ENCODE measurements at regions not wholly inside any gene's neighbourhood (a gene's known extent, or its start where the extent isn't known, plus 50 kb on each side); places are given as distances from the start of the nearest gene placed in this dataset.

- Histone ChIP-seq H3K36me3 (ENCODE audit: insufficient read depth, low read length) (no peaks in the 10 kb centered on the region), H3K27me3 (ENCODE audit: insufficient read depth, low read length) (no peaks in the 10 kb centered on the region), H3K27ac (ENCODE audit: low read depth, low read length) (no peak overlapping the region), H3K9ac (ENCODE audit: low read depth, low read length) (no peak overlapping the region), H3K4me3 (ENCODE audit: low read length) (no peak overlapping the region), H3K4me1 (ENCODE audit: insufficient read depth, low read length) (peaks cover 22% of the 10 kb centered on the region), H3K9me3 (ENCODE audit: insufficient read depth, low read depth, low read length) (peaks cover 19% of the 10 kb centered on the region)
- WGBS = 92% methylated on average over 1 of the region's 3 CpGs
Measured at GRCh38 chr10:3622845-3623621, 162.0 kb downstream of the KLF6 start.

- H3K27ac ChIP-seq (ENCODE audit: low read depth, low read length) = no peak overlapping the region
- no peaks in the 10 kb centered on the region for H3K36me3 ChIP-seq (ENCODE audit: insufficient read depth, low read length)
- H3K9me3 ChIP-seq (ENCODE audit: insufficient read depth, low read depth, low read length) = peaks cover 25% of the 10 kb centered on the region
- 71% methylated on average over 2 of the region's 2 CpGs for WGBS
- no peaks in the 10 kb centered on the region for H3K27me3 ChIP-seq (ENCODE audit: insufficient read depth, low read length)
- no peak overlapping the region for H3K4me3 ChIP-seq (ENCODE audit: low read length)
- peaks cover 22% of the 10 kb centered on the region for H3K4me1 ChIP-seq (ENCODE audit: insufficient read depth, low read length)
- no peak overlapping the region for H3K9ac ChIP-seq (ENCODE audit: low read depth, low read length)
Measured at GRCh38 chr10:3622427-3622826, 162.6 kb downstream of the KLF6 start.

DNA sequence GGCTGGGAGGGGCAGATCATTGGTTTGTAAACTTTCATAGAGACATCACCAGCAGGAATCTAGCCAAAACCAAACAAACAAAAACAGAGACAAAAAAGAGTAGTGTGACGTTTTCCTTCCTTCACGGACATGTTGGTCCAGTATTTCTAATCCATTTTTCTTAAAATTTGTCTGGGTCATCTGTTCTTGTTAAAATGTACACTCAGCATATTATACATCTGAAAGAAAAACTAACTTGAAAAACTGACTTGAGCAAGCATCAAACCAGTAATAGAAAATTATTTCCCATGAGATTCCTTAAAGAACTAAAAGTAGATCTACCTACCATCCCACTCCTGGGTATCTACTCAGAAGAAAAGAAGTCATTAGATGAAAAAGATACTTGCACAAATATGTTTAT is 164.2 kb downstream of the KLF6 start:
- Histone ChIP-seq H3K27ac (ENCODE audit: low read depth, low read length) (no peak overlapping the region), H3K9ac (ENCODE audit: low read depth, low read length) (no peak overlapping the region), H3K27me3 (ENCODE audit: insufficient read depth, low read length) (no peaks in the 10 kb centered on the region), H3K4me1 (ENCODE audit: insufficient read depth, low read length) (peaks cover 21% of the 10 kb centered on the region), H3K4me3 (ENCODE audit: low read length) (no peak overlapping the region), H3K36me3 (ENCODE audit: insufficient read depth, low read length) (no peaks in the 10 kb centered on the region), H3K9me3 (ENCODE audit: insufficient read depth, low read depth, low read length) (peaks cover 40% of the 10 kb centered on the region)
- 100% methylated on average over 2 of the region's 2 CpGs for WGBS

GRCh38 chr10:3619241-3619640 is 165.8 kb downstream of the KLF6 start:
- Histone ChIP-seq H3K36me3 (ENCODE audit: insufficient read depth, low read length) (no peaks in the 10 kb centered on the region), H3K27me3 (ENCODE audit: insufficient read depth, low read length) (no peaks in the 10 kb centered on the region), H3K27ac (ENCODE audit: low read depth, low read length) (no peak overlapping the region), H3K9me3 (ENCODE audit: insufficient read depth, low read depth, low read length) (peaks cover 40% of the 10 kb centered on the region), H3K9ac (ENCODE audit: low read depth, low read length) (no peak overlapping the region), H3K4me1 (ENCODE audit: insufficient read depth, low read length) (peaks cover 7% of the 10 kb centered on the region; the same call in 1 of the 2 replicates), H3K4me3 (ENCODE audit: low read length) (no peak overlapping the region)
- WGBS = 85% methylated on average over 2 of the region's 2 CpGs

DNA sequence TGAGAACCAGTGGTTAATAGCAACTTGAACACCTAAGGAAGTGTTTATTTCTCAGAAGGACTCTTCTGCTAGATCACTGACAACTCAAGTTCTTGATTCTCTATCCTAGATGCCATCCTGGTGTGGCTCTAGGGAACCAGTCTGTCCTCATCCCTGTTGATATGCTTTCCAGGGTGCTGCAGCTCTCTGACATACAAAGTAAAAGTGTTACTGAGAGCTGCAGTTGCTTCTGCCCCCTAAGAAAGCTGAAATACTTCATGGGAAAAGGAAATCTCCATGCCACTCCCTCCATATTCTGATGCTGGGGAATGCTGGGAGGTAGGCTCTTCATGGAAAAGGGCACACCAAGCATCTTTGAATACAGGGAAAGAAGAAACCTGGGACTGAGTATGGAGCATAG is 168.1 kb downstream of the KLF6 start:
- H3K4me1 ChIP-seq (ENCODE audit: insufficient read depth, low read length) = no peaks in the 10 kb centered on the region
- H3K27ac ChIP-seq (ENCODE audit: low read depth, low read length) = no peak overlapping the region
- H3K27me3 ChIP-seq (ENCODE audit: insufficient read depth, low read length) = no peaks in the 10 kb centered on the region
- no peaks in the 10 kb centered on the region for H3K36me3 ChIP-seq (ENCODE audit: insufficient read depth, low read length)
- no peak overlapping the region for H3K9ac ChIP-seq (ENCODE audit: low read depth, low read length)
- H3K4me3 ChIP-seq (ENCODE audit: low read length) = no peak overlapping the region
- H3K9me3 ChIP-seq (ENCODE audit: insufficient read depth, low read depth, low read length) = peaks cover 47% of the 10 kb centered on the region

DNA sequence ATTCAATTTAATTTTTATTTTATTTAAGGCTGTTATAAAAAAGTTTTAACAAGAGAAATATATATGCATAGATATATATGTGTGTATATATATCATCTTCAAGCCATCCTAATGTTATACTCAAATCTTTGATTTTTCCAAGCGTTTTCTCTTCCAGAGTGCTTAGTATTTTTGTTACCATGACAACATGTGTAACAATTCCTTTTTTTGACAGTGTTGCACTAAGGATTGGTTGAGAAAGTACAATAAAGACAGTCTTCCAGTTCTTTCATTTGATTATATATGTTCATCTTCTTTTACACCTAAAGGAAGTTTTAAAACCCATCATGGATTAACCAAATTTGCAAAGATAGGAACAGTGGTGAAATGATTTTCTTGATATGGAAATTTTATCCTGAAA is 171.7 kb downstream of the KLF6 start:
- Histone ChIP-seq H3K27me3 (ENCODE audit: insufficient read depth, low read length) (no peaks in the 10 kb centered on the region), H3K9ac (ENCODE audit: low read depth, low read length) (no peak overlapping the region), H3K36me3 (ENCODE audit: insufficient read depth, low read length) (no peaks in the 10 kb centered on the region), H3K27ac (ENCODE audit: low read depth, low read length) (no peak overlapping the region), H3K4me1 (ENCODE audit: insufficient read depth, low read length) (no peaks in the 10 kb centered on the region), H3K4me3 (ENCODE audit: low read length) (no peak overlapping the region), H3K9me3 (ENCODE audit: insufficient read depth, low read depth, low read length) (peaks cover 44% of the 10 kb centered on the region)
- no CpG with 5 or more reads among the region's 1 CpG for WGBS

- no peaks in the 10 kb centered on the region for H3K36me3 ChIP-seq (ENCODE audit: insufficient read depth, low read length)
- H3K4me1 ChIP-seq (ENCODE audit: insufficient read depth, low read length) = no peaks in the 10 kb centered on the region
- H3K9me3 ChIP-seq (ENCODE audit: insufficient read depth, low read depth, low read length) = peaks cover 37% of the 10 kb centered on the region
- H3K4me3 ChIP-seq (ENCODE audit: low read length) = no peak overlapping the region
- 85% methylated on average over 2 of the region's 3 CpGs for WGBS
- no peaks in the 10 kb centered on the region for H3K27me3 ChIP-seq (ENCODE audit: insufficient read depth, low read length)
- H3K9ac ChIP-seq (ENCODE audit: low read depth, low read length) = no peak overlapping the region
- H3K27ac ChIP-seq (ENCODE audit: low read depth, low read length) = no peak overlapping the region
Measured at GRCh38 chr10:3612183-3613001, 172.6 kb downstream of the KLF6 start.

DNA sequence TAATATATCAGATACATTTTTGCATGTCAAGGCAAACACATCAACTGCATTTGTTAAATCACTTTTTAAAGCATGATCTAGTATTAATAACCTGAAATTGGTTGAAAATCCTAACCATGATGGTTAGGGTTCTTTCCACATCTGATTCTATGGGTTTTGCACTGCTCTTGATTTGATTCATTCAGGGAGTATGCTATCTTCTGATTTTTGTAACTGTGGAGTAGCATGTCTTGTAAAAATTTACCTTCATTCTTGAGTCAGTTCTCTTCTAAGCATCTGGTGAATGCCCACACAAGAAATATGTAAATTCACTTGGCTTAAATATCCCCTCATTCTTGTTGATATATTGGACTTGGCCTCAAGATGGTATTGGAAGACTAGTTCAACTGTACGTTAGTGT is 178.7 kb downstream of the KLF6 start:
- Histone ChIP-seq H3K9me3 (ENCODE audit: insufficient read depth, low read depth, low read length) (peaks cover 14% of the 10 kb centered on the region; the same call in 1 of the 2 replicates), H3K4me1 (ENCODE audit: insufficient read depth, low read length) (no peaks in the 10 kb centered on the region), H3K27ac (ENCODE audit: low read depth, low read length) (no peak overlapping the region), H3K27me3 (ENCODE audit: insufficient read depth, low read length) (no peaks in the 10 kb centered on the region), H3K9ac (ENCODE audit: low read depth, low read length) (no peak overlapping the region), H3K36me3 (ENCODE audit: insufficient read depth, low read length) (no peaks in the 10 kb centered on the region), H3K4me3 (ENCODE audit: low read length) (no peak overlapping the region)
- WGBS = 83% methylated on average over 1 of the region's 1 CpG

DNA sequence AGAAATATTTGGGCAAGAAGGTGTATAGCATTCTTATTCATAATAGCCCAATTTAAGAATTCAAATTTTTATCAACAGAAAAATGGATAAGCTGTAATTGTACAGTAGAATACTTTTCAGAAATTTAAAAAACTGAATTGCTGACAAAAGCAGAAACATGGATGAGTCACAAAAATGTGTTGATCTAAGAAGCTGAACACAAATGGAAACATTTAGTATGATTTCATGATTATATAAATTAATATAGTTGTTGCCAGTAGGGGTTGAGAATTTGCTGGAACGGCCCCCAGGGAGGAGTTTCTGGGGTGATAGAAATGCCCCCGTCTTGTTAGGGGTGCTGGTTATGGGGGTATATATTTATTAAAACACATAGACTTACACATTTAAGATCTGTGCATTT is 179.1 kb downstream of the KLF6 start:
- Histone ChIP-seq H3K27ac (ENCODE audit: low read depth, low read length) (no peak overlapping the region), H3K9me3 (ENCODE audit: insufficient read depth, low read depth, low read length) (peaks cover 14% of the 10 kb centered on the region; the same call in 1 of the 2 replicates), H3K4me3 (ENCODE audit: low read length) (no peak overlapping the region), H3K36me3 (ENCODE audit: insufficient read depth, low read length) (no peaks in the 10 kb centered on the region), H3K4me1 (ENCODE audit: insufficient read depth, low read length) (no peaks in the 10 kb centered on the region), H3K27me3 (ENCODE audit: insufficient read depth, low read length) (no peaks in the 10 kb centered on the region), H3K9ac (ENCODE audit: low read depth, low read length) (no peak overlapping the region)
- 100% methylated on average over 1 of the region's 2 CpGs for WGBS

DNA sequence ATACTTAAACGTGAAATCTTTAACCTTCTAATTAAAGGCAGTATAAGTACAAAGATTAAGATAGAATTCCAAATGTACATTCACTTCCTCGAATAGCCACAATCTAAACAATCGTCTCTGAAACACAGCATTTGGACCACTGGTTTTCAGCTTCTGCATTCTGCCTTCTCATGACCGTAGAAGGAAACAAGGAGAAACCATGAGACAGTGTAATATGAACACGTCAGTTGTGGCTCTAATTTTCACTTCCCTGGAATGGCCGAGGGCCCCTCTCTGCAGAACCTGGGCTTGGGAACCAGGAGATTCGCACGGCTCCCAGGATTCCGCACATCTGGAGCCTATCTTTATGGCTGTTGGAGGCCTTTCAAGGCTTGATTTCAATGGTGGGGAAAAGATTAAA is 189.3 kb downstream of the KLF6 start:
- WGBS = 92% methylated on average over 9 of the region's 9 CpGs
- H3K36me3 ChIP-seq (ENCODE audit: insufficient read depth, low read length) = no peaks in the 10 kb centered on the region
- H3K9me3 ChIP-seq (ENCODE audit: insufficient read depth, low read depth, low read length) = no peaks in the 10 kb centered on the region

DNA sequence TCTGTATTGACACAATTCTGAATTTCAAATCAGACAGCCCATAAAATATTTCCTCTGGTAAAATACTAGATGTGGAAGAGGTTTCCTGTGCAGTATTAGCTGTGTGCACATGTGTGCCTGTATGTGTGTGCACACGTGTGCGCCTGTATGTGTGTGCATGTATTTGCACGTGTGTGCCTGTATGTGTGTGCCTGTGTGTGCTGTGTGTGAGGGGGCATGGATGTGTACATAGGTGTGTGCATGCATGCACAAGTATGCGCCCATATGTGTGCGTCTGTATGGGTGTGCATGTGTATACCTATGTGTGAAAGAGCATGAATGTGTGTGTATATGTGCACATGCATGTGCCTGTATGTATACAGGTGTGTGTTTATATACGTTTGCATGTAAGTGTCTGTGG is 191.4 kb downstream of the KLF6 start:
- WGBS = 93% methylated on average over 6 of the region's 6 CpGs
- Histone ChIP-seq H3K27me3 (ENCODE audit: insufficient read depth, low read length) (no peaks in the 10 kb centered on the region), H3K9ac (ENCODE audit: low read depth, low read length) (no peak overlapping the region), H3K36me3 (ENCODE audit: insufficient read depth, low read length) (no peaks in the 10 kb centered on the region), H3K9me3 (ENCODE audit: insufficient read depth, low read depth, low read length) (no peaks in the 10 kb centered on the region), H3K4me1 (ENCODE audit: insufficient read depth, low read length) (no peaks in the 10 kb centered on the region), H3K4me3 (ENCODE audit: low read length) (no peak overlapping the region), H3K27ac (ENCODE audit: low read depth, low read length) (no peak overlapping the region)

More for the DNA sequence above, 189.3 kb downstream of the KLF6 start:
- no peaks in the 10 kb centered on the region for H3K27me3 ChIP-seq (ENCODE audit: insufficient read depth, low read length)
- no peak overlapping the region for H3K4me3 ChIP-seq (ENCODE audit: low read length)
- H3K27ac ChIP-seq (ENCODE audit: low read depth, low read length) = no peak overlapping the region
- no peaks in the 10 kb centered on the region for H3K4me1 ChIP-seq (ENCODE audit: insufficient read depth, low read length)
- no peak overlapping the region for H3K9ac ChIP-seq (ENCODE audit: low read depth, low read length)
